ENCODE measurements at regions not wholly inside any gene's neighbourhood (a gene's known extent, or its start where the extent isn't known, plus 50 kb on each side); places are given as distances from the start of the nearest gene placed in this dataset.

- TF ChIP-seq CTCF (IDR thresholded peaks at IDR 0.05), result no peak
- TF ChIP-seq POLR2A (IDR thresholded peaks at IDR 0.05), result no peak
- TF ChIP-seq POLR2AphosphoS5 (IDR thresholded peaks at IDR 0.05; ENCODE audit: insufficient read depth in 1 of 2, low read depth in 1 of 2), result no peak
Observed at GRCh38 chr13:90311929-90312328, 1035.6 kb upstream of the MIR17HG start.

Measured in vagina (tissue), 2 donors.